B cell (primary cell): ENCODE measurements at regions not wholly inside any gene's neighbourhood (a gene's known extent, or its start where the extent isn't known, plus 50 kb on each side); places are given as distances from the start of the nearest gene placed in this dataset.

Experiments
- ATAC-seq: fragments of 200-7000 bp; cut with Tn5 transposase; one replicate; pipeline ENCODE4 v1.10.0; 2021; ENCODE audit warnings: low read depth, mild to moderate bottlenecking, moderate number of reproducible peaks, moderate library complexity
- CTCF ChIA-PET: fragments of 350-600 bp; sonication (Branson Sonifier 250); formaldehyde crosslinking; loops from one replicate; lab custom pipeline; 2021; ENCODE audit warnings: antibody characterized with exemption, inconsistent platforms; lab: Charles Lee
- POLR2A ChIA-PET: fragments of 350-600 bp; sonication (Branson Sonifier 250); formaldehyde crosslinking; loops from one replicate; lab custom pipeline; 2021; ENCODE audit warnings: antibody characterized with exemption; lab: Charles Lee
- DNase-seq: peaks from one replicate; pipeline ENCODE4 v3.0.0; 2013
- H2AFZ ChIP-seq: 2 replicates; pipeline ENCODE4 v1.6.1; 2012; ENCODE audit warnings: mild to moderate bottlenecking, low read depth, low read length; ENCODE audit not compliant: insufficient read depth, poor library complexity, severe bottlenecking
- H3K27ac ChIP-seq, 2 donors: 1 replicate in 1 of 2; 2 replicates in 1 of 2; pipeline ENCODE4 v1.5.1; 2012 to 2013; ENCODE audit warnings: low read length in 2 of 2, mild to moderate bottlenecking in 2 of 2, moderate library complexity in 1 of 2
- H3K27me3 ChIP-seq, 4 experiments: fragments of 200-600 bp in 1 of 4; sonication (generic) in 1 of 4; replicated peaks in 1 of 4; 1 replicate in 2 of 4; 2 replicates in 2 of 4; pipeline versions ENCODE4 v1.6.1 to v1.7.0; 2013 to 2016; ENCODE audit warnings: low read length in 3 of 4, mild to moderate bottlenecking in 2 of 4, mixed read lengths in 1 of 4, moderate library complexity in 1 of 4; ENCODE audit not compliant: insufficient read depth in 4 of 4, control insufficient read depth in 3 of 4; ENCODE audit errors: control extremely low read depth in 1 of 4
- H3K36me3 ChIP-seq, 2 experiments: replicated peaks in 1 of 2; 1 replicate in 1 of 2; 2 replicates in 1 of 2; pipeline versions ENCODE4 v1.6.1 to v1.7.1; 2013; ENCODE audit warnings: low read length in 1 of 2; ENCODE audit not compliant: insufficient read depth in 2 of 2, control insufficient read depth in 1 of 2; ENCODE audit errors: control extremely low read depth in 1 of 2, extremely low read depth in 1 of 2
- H3K4me1 ChIP-seq, 2 donors: fragments of 200-600 bp in 1 of 2; sonication (generic) in 1 of 2; 1 replicate in 1 of 2; 2 replicates in 1 of 2; pipeline versions ENCODE4 v1.5.1 to v1.6.1; 2013 to 2017; ENCODE audit warnings: low read length in 2 of 2; ENCODE audit not compliant: control insufficient read depth in 2 of 2, insufficient read depth in 2 of 2
- H3K4me2 ChIP-seq: replicated peaks from 2 replicates; pipeline ENCODE3; 2012; ENCODE audit warnings: mild to moderate bottlenecking, low read depth, low read length; ENCODE audit not compliant: poor library complexity, severe bottlenecking
- H3K4me3 ChIP-seq, 5 experiments: fragments of 200-600 bp in 1 of 5; sonication (generic) in 1 of 5; 1 replicate in 3 of 5; 2 replicates in 2 of 5; pipeline versions ENCODE4 v1.5.1 to v1.7.0; 2011 to 2016; ENCODE audit warnings: low read length in 4 of 5, mild to moderate bottlenecking in 4 of 5, low read depth in 2 of 5, control low read depth in 1 of 5, moderate library complexity in 1 of 5; ENCODE audit not compliant: insufficient read depth in 1 of 5; ENCODE audit errors: control extremely low read depth in 1 of 5, extremely low read depth in 1 of 5
- H3K79me2 ChIP-seq: fragments of 200-600 bp; sonication (generic); one replicate; pipeline ENCODE4 v1.6.0; 2016; ENCODE audit warnings: low read length; ENCODE audit not compliant: control insufficient read depth, insufficient read depth
- H3K9ac ChIP-seq: fragments of 200-600 bp; sonication (generic); 2 replicates; pipeline ENCODE4 v1.6.1; 2017; ENCODE audit warnings: mild to moderate bottlenecking, low read length, moderate library complexity
- H3K9me3 ChIP-seq, 3 donors: one replicate each; pipeline versions ENCODE4 v1.6.1 to v1.7.1; 2013; ENCODE audit warnings: low read length in 2 of 3; ENCODE audit not compliant: control insufficient read depth in 2 of 3, insufficient read depth in 1 of 3; ENCODE audit errors: control extremely low read depth in 1 of 3
- H4K20me1 ChIP-seq: 2 replicates; pipeline ENCODE4 v1.6.0; 2012; ENCODE audit warnings: mild to moderate bottlenecking, low read length; ENCODE audit not compliant: insufficient read depth, control insufficient read depth, poor library complexity, severe bottlenecking
- H3K27ac Mint-ChIP-seq: one replicate; pipeline ENCODE4 v1.8.0; 2021; ENCODE audit warnings: mixed read lengths
- H3K27me3 Mint-ChIP-seq: one replicate; pipeline ENCODE4 v1.8.0; 2021; ENCODE audit warnings: mixed read lengths
- H3K4me1 Mint-ChIP-seq: one replicate; pipeline ENCODE4 v1.8.0; 2021; ENCODE audit warnings: mixed read lengths
- H3K4me3 Mint-ChIP-seq: one replicate; pipeline ENCODE4 v1.8.0; 2021; ENCODE audit warnings: mixed read lengths
- H3K9me3 Mint-ChIP-seq: one replicate; pipeline ENCODE4 v1.8.0; 2022; ENCODE audit warnings: mixed read lengths; ENCODE audit not compliant: insufficient read depth
- CTCF ChIP-seq: fragments of 200-600 bp; IDR thresholded peaks from one replicate; pipeline ENCODE4 v1.8.0; 2022; ENCODE audit warnings: antibody characterized with exemption, mild to moderate bottlenecking
- EZH2 ChIP-seq: IDR thresholded peaks from 2 replicates; pipeline ENCODE4 v1.6.1; 2012; ENCODE audit warnings: borderline replicate concordance, low read depth, mild to moderate bottlenecking, moderate library complexity, low read length; ENCODE audit not compliant: insufficient read depth, poor library complexity, severe bottlenecking
- WGBS: methylation state at CpG from one replicate; pipeline ENCODE4 v1.1.5; 2013; ENCODE audit warnings: missing lambda C conversion rate; ENCODE audit not compliant: insufficient coverage; 5-methylcytosine and 5-hydroxymethylcytosine counted together
- intact Hi-C: fragments of 100-400 bp; cut with micrococcal nuclease; formaldehyde crosslinking; loops from one replicate; pipeline ENCODE4 v1.10.0; 2022

GRCh38 chr5:25573691-25574090 is 928.9 kb upstream of the CDH10 start:
- intact Hi-C loops = no loop called here
- H3K27ac ChIP-seq = no peak overlapping the region
- no peaks in the 10 kb centered on the region for H4K20me1 ChIP-seq
- no peak overlapping the region for H3K27ac Mint-ChIP-seq
- no peak overlapping the region for H3K4me3 ChIP-seq
- H2AFZ ChIP-seq = no peak overlapping the region
- TF ChIP-seq EZH2 (no peak), CTCF (no peak)
- no peaks in the 10 kb centered on the region for H3K36me3 ChIP-seq
- H3K4me1 Mint-ChIP-seq = no peaks in the 10 kb centered on the region
- no peak overlapping the region for H3K9ac ChIP-seq
- DNase-seq (no peak), ATAC-seq (no peak)
- peaks cover 0 to 2% (median 0%) of the 10 kb centered on the region in 3 donors for H3K9me3 ChIP-seq
- no peaks in the 10 kb centered on the region for H3K4me1 ChIP-seq
- H3K79me2 ChIP-seq = no peaks in the 10 kb centered on the region
- no CpG with 5 or more reads among the region's 2 CpGs for WGBS
- ChIA-PET CTCF (no interaction called here), POLR2A (no interaction called here)
- H3K27me3 Mint-ChIP-seq = no peaks in the 10 kb centered on the region
- peaks cover 6% of the 10 kb centered on the region for H3K9me3 Mint-ChIP-seq
- no peak overlapping the region for H3K4me2 ChIP-seq
- no peaks in the 10 kb centered on the region for H3K27me3 ChIP-seq
- no peak overlapping the region for H3K4me3 Mint-ChIP-seq

- Histone ChIP-seq H3K27ac (no peak overlapping the region), H3K36me3 (no peaks in the 10 kb centered on the region), H3K9me3 (no peaks in the 10 kb centered on the region), H2AFZ (no peak overlapping the region), H3K4me3 (no peak overlapping the region), H3K27me3 (no peaks in the 10 kb centered on the region), H3K79me2 (no peaks in the 10 kb centered on the region), H3K4me1 (no peaks in the 10 kb centered on the region), H3K4me2 (no peak overlapping the region), H4K20me1 (no peaks in the 10 kb centered on the region), H3K9ac (no peak overlapping the region)
- ATAC-seq (no peak), DNase-seq (no peak)
- H3K27ac Mint-ChIP-seq = no peak overlapping the region
- H3K4me3 Mint-ChIP-seq = no peak overlapping the region
- POLR2A ChIA-PET = no interaction called here
- CTCF ChIA-PET = no interaction called here
- TF ChIP-seq CTCF = no peak
- TF ChIP-seq EZH2 = no peak
- intact Hi-C loops = no loop called here
- peaks cover 6% of the 10 kb centered on the region for H3K9me3 Mint-ChIP-seq
- WGBS = 95% methylated on average over 3 of the region's 5 CpGs
- H3K4me1 Mint-ChIP-seq = no peaks in the 10 kb centered on the region
- H3K27me3 Mint-ChIP-seq = no peaks in the 10 kb centered on the region
These were observed 925.3 kb upstream of the CDH10 start for GRCh38 chr5:25570067-25570583.
